ENCODE measurements at regions not wholly inside any gene's neighbourhood (a gene's known extent, or its start where the extent isn't known, plus 50 kb on each side); places are given as distances from the start of the nearest gene placed in this dataset.

DNA sequence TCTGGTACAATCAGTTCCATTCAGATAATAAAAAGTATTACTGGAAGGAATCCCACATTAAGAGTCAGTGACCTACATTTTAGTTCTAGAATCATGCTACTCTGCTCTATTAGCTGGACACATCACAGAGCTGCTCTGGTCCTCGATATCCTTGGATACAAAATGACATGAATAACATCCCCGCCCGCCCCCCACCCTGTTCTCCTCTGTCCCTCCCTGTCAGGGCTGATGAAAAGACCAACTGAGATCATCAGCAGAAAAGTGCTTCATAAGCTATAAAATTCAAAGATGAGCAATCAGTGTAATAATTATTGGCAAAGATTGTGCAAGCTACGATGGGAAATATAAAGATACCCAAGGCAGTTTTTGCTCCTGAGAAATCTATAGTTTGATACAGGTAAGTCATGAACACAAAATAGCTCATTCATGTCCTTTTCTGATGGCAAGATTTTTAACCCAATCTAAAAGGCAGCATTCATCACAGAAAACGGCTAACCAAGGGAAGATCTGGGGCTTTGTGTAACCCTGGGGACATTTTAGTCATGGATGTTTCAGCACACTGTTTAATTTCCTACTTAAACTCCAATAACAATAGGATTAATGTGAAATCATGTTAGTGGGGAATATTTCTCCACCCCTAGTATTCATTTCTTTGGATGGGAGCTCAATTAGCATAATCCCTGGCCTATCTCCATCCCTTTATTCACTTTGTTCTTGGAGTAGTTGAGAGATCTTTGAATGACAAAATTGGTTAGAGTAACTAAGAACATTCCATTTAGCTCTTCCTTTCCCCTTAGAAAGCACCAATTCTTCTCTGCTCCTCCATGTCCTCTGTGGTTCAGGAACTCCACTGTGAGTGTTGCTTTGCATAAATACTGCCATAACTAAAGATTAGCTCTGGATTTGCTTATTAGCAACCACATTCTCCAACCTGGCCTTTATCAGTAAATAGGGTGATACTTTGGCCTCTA is 459.4 kb upstream of the GRIA1 start:
- DNase-seq, result no peak

DNA sequence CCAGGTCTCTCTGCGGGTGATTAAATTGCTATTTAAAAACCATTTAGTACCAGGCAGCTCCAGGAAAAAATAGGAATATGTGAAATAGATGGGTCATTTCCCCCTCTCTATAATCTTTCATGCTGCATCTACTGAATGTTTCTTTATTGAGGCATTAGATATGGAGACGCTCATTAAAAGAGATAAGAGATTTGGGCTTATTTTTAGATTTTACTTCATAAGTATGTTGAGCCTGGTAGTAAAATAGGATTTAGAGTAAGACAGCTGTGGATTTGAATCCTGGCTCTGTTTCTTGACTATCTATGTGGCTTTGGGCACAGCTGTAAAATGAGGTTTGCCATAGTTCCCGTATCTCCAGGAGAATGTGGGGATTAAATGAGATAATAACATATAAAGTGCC is 451.0 kb upstream of the GRIA1 start:
- DNase-seq, result no peak

DNA sequence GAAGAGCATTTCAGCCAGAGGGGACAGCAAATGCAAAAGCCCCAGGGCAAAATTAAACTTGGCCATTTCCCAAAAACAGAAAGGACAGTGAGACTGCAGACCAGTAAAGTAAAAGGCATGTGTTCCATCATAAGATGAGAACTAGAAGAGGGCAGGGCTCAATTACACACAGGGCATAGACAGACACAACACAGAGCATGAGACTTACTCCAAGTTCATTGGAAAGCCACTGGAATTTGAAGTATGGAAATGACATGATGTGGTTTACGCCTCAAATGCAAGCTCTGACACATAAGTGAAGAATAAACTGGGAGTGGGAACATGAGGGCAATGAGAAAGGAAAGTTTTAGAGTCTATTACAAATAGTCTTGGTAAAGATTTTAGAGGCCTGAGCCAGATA is 446.6 kb upstream of the GRIA1 start:
- no peak for DNase-seq

DNA sequence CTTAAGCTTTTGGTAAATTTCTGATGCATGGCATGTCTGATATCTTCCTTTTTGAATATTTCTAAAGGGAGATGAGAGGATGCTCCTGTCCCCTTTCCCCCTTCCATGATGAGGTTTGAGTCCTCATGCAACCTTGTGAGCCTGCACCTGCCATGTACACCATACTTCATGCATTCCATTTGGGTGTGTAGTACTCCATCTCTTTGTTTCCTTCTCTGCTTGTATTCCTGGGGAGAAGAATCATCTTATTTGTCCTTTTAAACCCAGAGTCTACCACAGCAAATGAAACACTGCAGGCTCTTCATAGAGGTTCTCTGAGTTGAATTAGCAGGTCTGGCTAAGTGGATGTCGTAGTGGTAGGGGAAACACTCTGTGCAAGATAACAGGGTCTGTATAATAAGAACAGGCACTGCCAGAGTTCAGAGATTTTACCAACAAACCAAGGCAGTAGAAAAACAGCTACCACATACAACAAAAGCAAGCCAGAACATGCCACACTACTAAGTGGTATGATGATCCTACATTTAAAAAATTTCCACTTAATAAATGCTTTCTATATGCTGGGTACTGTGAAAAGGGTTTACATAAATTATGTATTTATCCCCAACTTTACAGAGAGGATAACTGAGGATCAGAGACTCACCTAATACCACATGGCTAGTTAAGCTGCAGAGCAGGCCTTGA is 439.8 kb upstream of the GRIA1 start:
- DNase-seq, result no peak

DNA sequence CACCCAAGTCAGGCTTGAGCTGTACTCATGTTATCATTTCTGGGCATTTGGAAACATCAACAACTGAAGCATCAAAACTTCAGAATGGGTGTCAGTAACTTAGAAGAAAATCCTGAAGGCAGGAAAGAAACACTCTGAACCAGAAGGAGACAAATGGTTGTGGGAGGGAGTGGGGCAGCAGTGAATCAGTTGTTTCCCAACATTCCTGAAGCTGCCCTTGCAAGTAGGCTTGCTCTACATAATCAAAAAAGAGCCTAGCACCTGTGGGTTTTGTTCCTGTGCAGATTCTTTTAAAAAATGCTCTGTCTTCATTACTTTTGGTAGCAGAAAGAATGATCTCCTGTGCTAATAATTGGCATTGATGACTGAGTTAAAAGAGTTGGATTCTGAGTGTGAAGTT is 424.2 kb upstream of the GRIA1 start:
- DNase-seq, result no peak

DNA sequence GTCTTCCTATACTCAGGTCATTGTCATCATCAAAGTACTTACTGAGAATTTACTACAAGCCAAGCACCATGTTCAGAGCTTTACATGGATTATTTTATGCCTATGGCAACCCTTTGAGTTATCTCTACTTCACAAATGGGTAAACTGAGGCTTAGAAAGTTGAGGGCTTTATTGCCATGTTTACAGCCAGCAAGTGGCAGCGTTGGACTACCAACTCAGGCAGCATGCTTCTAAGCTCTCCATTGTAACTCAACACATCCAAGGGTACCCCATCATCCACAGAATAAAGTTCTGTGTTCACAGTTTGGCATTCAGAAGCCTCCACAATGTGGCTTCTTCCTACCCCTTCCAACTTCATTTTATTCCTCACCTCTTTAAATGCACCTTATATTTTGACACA is 422.6 kb upstream of the GRIA1 start:
- DNase-seq, result no peak

DNA sequence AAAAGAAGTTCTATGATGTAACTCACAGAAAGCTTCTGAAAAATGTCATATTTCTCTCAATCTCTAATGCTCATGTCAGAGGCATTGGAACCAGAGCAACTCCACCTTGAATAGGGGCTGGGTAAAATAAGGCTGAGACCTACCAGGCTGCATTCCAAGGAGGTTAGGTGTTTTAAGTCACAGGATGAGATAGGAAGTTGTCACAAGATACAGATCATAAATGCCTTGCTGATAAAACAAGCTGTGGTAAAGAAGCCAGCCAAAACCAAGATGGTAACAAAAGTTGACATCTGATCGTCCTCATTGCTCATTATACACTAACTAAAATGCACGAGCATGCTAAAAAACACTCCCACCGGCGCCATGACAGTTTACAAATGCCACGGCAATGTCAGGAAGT is 411.1 kb upstream of the GRIA1 start:
- DNase-seq, result no peak

DNA sequence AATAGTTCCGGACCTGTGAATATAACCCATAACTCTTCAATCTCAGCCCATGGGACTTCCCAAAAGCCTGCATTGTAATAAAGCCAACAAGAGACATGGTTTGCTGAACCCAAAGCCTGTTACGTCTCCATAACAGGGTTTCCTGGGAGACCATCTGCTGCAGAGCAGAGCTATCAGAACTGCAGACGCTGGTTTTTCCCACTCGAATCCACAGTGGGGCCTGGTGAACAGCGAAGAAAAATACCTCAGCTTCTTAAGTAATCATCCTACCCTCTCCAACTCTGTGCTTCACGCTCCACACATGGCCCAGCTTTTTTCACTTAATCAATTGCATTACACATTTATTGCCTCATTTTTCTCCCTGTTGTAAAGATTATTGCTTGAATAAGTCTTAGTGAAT is 409.5 kb upstream of the GRIA1 start:
- no peak for DNase-seq

DNA sequence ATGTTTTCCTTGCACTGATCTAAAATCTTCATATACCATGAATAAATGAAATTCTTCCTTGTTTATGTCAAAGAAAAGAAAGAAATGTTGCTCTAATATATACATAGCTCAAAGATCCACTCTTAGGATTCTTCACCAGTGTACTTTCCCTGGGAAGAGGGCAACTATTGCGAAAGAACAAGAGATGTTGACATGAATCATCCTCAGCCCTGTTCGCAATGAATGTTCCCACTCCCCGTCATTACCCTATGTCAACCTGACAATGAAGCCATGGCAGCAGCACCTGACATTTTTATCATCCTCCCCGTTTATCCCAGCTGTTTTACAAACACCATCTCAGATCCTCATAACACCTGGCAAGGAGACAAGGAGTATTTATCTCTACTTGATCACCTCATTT is 409.1 kb upstream of the GRIA1 start:
- DNase-seq, result no peak

DNA sequence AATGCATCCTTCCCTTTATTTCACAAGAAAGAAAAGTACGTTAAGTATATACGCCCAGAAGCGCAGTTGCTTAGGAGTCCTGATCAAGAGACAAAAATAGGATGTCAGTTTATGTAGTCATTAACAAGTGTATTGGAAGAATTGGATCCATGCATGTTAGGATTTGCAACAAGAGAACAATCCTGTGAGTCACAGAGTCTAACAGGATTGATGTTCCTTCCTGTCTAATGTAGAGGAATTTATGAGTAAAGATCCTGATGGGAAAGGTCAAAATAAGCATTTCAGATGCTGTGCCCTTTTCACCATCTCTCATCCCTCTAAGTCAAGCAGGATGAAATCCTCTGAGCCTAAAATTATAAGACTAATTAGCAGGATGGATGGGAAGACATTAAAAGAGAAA is 406.0 kb upstream of the GRIA1 start:
- no peak for DNase-seq

DNA sequence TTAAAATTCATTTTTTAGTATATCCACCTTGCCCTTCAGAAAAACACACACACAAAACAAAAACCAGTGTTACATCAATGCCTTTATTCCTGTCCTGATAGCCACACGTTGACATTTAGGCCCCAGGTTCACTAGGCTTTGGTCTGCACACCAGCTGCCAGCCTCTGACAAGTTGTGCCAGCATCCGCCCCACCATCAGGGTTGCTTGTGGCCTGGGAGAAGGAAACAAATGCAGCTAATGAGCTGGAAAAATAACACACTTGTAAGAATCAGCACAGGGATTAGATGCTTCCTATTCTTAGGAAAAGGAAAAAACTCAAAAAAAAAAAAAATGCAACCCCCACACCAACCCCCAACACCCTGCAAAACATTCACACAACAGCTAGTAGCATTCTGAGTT is 404.0 kb upstream of the GRIA1 start:
- DNase-seq, result no peak

DNA sequence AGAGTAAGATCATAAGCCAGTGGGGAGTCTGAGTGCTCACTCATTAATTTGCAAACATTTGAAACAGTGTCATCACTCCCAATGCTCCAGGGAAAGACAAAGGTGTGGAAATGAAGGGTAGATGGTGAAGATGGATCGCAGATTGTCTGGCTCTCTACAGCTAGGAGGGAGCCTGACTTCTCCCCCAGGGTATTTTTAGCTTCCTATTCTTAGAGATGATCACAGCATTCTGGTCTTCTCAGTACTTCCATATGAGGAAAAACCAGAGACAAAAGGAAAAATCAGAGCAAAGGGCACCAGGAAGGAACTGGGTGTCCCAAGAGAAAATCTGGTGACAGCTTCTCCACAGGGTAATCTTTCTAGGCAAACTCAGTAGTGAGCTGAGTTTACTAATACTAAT is 401.9 kb upstream of the GRIA1 start:
- DNase-seq, result no peak

DNA sequence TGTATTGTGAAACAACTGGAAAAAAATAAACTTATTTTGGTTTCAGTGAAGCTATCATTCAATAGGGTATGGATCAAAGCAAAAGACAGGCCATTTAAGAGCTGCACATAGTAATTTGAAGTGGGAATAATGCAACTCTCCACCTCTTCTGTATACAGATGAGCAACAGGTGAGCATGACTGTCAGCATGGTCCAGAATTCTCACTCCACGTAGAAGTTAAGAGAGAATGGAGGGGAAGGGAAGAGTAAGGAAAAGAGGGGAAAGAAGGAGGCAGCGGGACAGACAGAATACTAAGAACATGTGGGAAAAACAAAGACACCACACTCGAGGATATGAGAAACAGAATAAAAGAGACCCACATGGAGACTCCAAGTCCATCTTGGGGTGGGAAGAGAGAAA is 396.1 kb upstream of the GRIA1 start:
- DNase-seq, result no peak

DNA sequence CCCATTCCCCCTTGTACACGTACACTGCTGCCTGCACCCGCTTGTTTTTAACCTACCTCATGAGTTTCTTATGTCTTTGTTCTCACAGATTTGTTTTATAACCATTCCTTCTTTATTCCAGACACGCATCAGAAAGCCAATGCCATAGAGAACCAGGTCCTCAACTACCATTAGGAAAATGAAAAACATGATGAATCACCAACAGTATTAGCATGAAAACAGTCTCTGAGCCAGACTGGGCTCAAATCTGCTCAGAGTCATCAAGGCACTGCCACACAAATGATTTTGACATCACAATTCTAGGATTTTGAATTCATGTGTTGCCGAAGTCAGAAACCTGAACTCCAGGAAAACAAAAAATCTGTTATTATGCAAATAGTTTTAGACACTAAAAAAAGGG is 394.1 kb upstream of the GRIA1 start:
- DNase-seq, result no peak

DNA sequence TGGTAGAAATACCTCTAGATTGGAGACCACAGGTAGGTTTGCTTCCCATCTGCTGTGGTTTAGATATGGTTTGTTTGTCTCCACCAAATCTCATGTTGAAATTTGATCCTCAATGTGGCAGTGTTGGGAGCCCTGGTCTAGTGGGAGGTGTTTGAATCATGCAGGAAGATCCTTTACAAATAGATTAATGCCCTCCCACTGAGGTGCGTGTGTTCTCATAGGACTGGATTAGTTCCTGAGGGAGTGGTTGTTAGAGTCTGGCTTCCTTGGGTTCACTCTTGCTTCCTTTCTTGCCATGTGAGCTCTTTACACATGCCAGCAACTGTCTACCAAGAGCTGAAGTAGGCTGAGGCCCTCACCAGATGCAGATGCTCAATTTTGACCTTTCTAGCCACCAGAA is 391.1 kb upstream of the GRIA1 start:
- no peak for DNase-seq

DNA sequence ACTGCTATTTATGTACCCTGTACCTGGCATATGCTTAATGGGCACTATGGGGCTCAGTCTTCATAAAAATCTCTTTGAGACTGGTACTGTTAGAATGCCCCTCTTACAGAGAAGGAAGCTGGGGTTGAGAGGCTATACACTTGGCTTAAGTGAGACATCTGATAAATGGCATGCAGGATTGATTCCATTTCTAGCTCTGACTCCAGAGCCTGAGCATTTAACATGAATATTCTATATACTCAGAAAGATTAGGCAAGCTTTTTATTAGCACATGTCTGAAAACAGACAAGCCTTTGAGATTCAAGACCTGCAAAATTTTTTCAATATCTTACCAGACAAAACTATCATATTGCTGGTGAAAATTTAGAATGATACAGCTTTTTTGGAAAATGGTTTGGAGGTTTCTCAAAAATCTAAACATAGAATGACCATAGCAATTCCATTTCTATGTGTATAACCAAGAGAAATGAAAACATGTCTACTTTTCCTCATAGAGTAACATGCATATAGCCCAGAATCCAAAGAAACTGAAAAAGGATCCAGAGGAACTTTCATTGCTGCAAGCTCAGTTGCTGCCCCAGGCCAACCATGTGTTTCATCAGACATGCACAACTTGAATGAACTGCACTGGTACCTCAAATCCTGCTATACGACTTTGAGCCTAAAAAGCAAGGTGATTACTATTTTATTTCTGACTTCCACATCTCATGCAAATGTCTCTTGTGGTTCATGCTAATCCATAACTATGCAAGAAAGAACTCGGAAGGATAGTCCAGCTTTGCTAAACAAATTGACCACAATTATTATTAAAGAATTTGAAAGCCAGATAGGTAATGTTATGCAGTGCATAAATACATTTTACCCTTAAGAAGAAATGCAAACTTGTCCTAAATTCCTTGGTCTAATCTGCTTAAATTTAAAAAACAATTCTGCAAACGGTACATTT is 389.0 kb upstream of the GRIA1 start:
- no peak for DNase-seq

DNA sequence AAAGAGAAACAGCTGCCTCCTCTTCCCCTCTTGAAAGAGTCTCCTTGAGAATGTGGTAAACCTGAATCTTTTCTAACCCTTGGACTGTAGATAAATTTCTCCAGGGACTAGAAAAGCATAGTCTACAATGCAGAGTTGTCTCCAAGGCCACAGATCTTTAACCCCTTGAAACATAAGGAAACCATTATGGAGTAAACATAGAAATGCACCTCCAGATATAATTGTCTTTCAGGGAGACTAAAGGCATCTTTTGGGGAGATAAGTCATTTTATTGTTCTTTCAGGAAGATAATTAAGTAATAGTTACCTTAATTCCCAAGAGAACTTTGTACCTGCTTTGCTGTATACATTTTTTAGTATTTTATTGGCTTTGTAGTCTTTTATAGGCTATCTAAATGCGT is 373.6 kb upstream of the GRIA1 start:
- no peak for DNase-seq

DNA sequence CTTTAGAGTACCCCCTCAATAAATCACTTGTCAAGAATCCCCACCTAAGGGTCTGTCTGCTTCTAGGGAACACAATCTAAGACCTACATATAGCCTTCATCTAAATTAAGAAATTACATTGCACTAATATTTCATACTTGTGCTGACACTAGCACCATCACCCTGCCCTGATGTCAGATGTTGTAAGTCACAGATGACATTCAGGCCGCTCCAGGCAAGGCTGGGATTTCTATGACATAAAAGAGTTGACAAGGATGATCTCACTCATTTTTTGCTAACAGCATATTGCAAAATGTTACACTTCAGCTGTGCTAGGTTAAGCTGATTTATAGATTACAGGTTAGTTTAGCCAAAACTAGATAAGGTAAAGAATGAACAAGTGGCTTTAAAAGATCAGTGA is 372.5 kb upstream of the GRIA1 start:
- DNase-seq, result no peak

DNA sequence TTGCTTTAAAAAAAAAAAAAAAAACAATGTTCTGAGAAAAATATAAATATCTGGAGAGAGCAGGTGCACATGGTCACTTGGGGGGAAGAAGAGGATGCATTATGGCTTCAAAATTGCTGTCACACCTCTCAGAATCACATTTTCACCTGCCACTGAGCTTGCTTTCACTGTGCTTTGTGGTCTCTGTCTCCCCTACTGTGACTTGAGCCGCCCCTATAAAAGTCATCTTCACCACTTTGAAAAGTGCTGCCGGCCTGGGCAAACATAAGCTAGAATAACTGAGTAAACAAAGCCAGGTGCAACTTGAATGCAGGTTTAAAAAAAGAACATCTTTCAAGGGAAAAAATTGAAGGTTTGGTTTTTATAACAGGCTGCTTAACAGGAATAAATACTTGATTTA is 368.1 kb upstream of the GRIA1 start:
- DNase-seq, result no peak

DNA sequence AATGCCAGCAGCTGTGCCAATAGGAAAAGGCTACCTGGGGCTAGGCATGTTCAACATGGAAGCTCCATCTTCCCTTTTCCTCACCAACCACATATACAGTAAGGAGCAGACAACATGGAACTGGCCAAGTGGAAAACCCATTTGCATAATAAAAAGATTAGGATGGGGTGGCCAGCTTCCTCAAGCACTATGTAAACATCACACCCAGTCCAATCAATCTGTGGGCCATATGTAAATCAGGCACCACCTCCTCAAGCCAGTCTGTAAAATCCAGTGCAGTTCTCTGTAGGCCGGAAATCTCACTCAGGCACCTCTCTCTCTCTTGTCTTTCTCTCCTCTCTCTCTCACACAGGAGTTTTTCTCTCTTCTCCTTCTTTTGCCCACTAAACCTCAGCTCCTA is 360.2 kb upstream of the GRIA1 start:
- no peak for DNase-seq

DNA sequence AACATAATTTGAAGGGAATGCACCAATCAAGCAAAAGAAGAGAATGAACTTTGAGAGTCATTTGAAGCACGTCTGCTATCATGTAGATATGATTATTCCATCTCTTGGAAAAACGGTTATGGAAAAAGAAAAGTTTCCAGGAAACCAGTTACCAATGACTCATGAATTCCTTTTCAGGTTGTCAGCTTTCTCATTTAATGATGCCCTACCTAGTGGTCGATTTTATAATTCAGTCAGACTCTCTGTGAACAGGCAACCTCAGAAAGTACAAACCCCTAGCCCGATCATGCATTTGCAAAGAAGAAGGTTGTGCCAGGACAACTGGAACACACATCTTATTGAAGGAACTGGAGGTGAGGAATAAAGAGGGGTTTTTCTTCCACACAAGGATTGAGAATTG is 355.1 kb upstream of the GRIA1 start:
- DNase-seq, result no peak

DNA sequence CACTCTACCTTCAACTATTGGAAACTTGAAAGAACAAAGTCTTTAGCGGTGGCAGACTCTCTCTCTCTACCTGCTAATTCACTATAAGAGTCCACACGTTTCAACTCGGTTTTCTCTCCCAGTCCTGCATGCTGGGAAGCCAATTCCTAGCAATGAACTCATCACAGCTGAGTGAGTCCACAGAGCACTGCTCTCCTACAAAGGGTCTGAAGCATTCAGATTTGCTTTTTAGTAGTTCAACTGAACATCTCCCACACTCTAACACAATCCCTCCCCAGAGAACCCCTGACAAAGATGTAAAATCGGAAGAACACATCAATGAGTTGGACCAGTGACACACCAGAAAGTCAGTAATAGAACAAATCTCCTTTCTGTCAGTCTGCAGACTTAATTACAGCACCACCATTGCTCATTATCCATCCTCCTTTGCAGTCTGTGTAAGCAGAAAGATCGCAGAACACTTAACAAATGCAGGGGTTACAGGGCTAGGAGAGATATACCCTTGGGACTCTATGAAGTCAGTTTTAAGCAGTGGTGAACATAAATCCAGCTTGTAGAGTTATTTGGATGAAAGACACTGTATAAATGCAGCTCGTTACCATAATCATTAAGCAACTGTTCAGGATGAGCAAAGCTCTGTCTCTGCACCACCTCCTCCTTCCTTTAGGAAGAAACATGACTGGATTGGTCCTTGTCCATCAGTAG is 353.4 kb upstream of the GRIA1 start:
- no peak for DNase-seq
